Mesendoderm (in vitro differentiated cells): ENCODE measurements at regions not wholly inside any gene's neighbourhood (a gene's known extent, or its start where the extent isn't known, plus 50 kb on each side); places are given as distances from the start of the nearest gene placed in this dataset.
A peak's percentile ranks its signal among the peaks of the same experiment; 100 is the strongest.

Source experiments
- DNase-seq: peaks from one replicate; pipeline ENCODE4 v3.0.0; 2013
- H2AK5ac ChIP-seq: 2 replicates; pipeline ENCODE4 v1.6.1; 2013; ENCODE audit warnings: low read length, inconsistent platforms
- H2BK120ac ChIP-seq: 2 replicates; pipeline ENCODE4 v1.6.1; 2013; ENCODE audit warnings: low read depth, mild to moderate bottlenecking, low read length, moderate library complexity, mixed read lengths
- H2BK15ac ChIP-seq: replicated peaks from 2 replicates; pipeline ENCODE4 v1.6.1; 2013; ENCODE audit warnings: low read depth, mild to moderate bottlenecking, moderate library complexity
- H2BK5ac ChIP-seq: 2 replicates; pipeline ENCODE4 v1.6.1; 2013; ENCODE audit warnings: low read length, inconsistent platforms
- H3K18ac ChIP-seq: 2 replicates; pipeline ENCODE4 v1.6.1; 2013; ENCODE audit warnings: mild to moderate bottlenecking, low read length, mixed read lengths
- H3K23ac ChIP-seq: one replicate; pipeline ENCODE4 v1.6.1; 2013; ENCODE audit warnings: low read length
- H3K27ac ChIP-seq: 2 replicates; pipeline ENCODE4 v1.5.1; 2013; ENCODE audit warnings: low read depth, mild to moderate bottlenecking, inconsistent platforms, low read length, moderate library complexity
- H3K27me3 ChIP-seq: 2 replicates; pipeline ENCODE4 v1.6.1; 2013; ENCODE audit warnings: low read length, control low read depth, mild to moderate bottlenecking, inconsistent platforms; ENCODE audit not compliant: insufficient read depth, poor library complexity
- H3K36me3 ChIP-seq: 2 replicates; pipeline ENCODE4 v1.6.1; 2013; ENCODE audit warnings: low read length, inconsistent platforms; ENCODE audit not compliant: control insufficient read depth, insufficient read depth
- H3K4ac ChIP-seq: one replicate; pipeline ENCODE4 v1.6.1; 2013; ENCODE audit warnings: low read depth, mild to moderate bottlenecking, low read length, moderate library complexity
- H3K4me1 ChIP-seq: 2 replicates; pipeline ENCODE4 v1.6.1; 2013; ENCODE audit warnings: low read depth, low read length, inconsistent platforms; ENCODE audit not compliant: control insufficient read depth
- H3K4me2 ChIP-seq: 2 replicates; pipeline ENCODE4 v1.6.1; 2013; ENCODE audit warnings: low read length
- H3K4me3 ChIP-seq: 2 replicates; pipeline ENCODE4 v1.5.1; 2013; ENCODE audit warnings: mild to moderate bottlenecking, low read length
- H3K56ac ChIP-seq: one replicate; pipeline ENCODE4 v1.6.1; 2013; ENCODE audit warnings: low read length
- H3K79me1 ChIP-seq: 2 replicates; pipeline ENCODE4 v1.6.1; 2013; ENCODE audit warnings: low read length, inconsistent platforms
- H3K79me2 ChIP-seq: 2 replicates; pipeline ENCODE4 v1.6.1; 2013; ENCODE audit warnings: mild to moderate bottlenecking, low read length; ENCODE audit not compliant: control insufficient read depth, insufficient read depth
- H3K9ac ChIP-seq: 2 replicates; pipeline ENCODE4 v1.6.1; 2013; ENCODE audit warnings: low read length, inconsistent platforms
- H4K5ac ChIP-seq: one replicate; pipeline ENCODE4 v1.6.1; 2013; ENCODE audit warnings: low read length
- H4K8ac ChIP-seq: one replicate; pipeline ENCODE4 v1.6.1; 2013; ENCODE audit warnings: low read depth, mild to moderate bottlenecking, control low read depth, low read length, moderate library complexity
- WGBS: extraction: QIAGEN DNeasy Blood & Tissue Kit; methylation state at CpG from one replicate; pipeline ENCODE4 v1.1.7; 2013; ENCODE audit warnings: low lambda C conversion rate, missing lambda C conversion rate; ENCODE audit not compliant: insufficient coverage; ENCODE audit errors: extremely low coverage; 5-methylcytosine and 5-hydroxymethylcytosine counted together

GRCh38 chr6:122136386-122136785 lies 263.1 kb upstream of the HSF2 start:
- Histone ChIP-seq H3K23ac (no peak overlapping the region), H4K8ac (no peak overlapping the region), H4K5ac (no peak overlapping the region), H3K56ac (no peak overlapping the region), H3K4me1 (no peaks in the 10 kb centered on the region), H3K9ac (no peak overlapping the region), H3K27me3 (no peaks in the 10 kb centered on the region), H2BK5ac (no peak overlapping the region), H3K36me3 (no peaks in the 10 kb centered on the region), H3K4ac (no peak overlapping the region), H3K27ac (no peak overlapping the region), H3K18ac (peak overlapping the region; percentile 18), H3K4me2 (no peak overlapping the region), H3K79me1 (no peaks in the 10 kb centered on the region), H3K4me3 (no peak overlapping the region), H2BK120ac (no peak overlapping the region), H2AK5ac (no peak overlapping the region), H2BK15ac (no peak overlapping the region), H3K79me2 (no peaks in the 10 kb centered on the region)
- no peak for DNase-seq
- WGBS = no CpG with 5 or more reads among the region's 1 CpG

GRCh38 chr6:122140031-122140430 lies 259.4 kb upstream of the HSF2 start:
- no peak overlapping the region for H3K4me2 ChIP-seq
- H3K36me3 ChIP-seq = no peaks in the 10 kb centered on the region
- no peak overlapping the region for H2AK5ac ChIP-seq
- H2BK5ac ChIP-seq = no peak overlapping the region
- no peak overlapping the region for H3K4me3 ChIP-seq
- H3K27ac ChIP-seq = no peak overlapping the region
- no peak overlapping the region for H4K5ac ChIP-seq
- no peak for DNase-seq
- no peak overlapping the region for H4K8ac ChIP-seq
- no peaks in the 10 kb centered on the region for H3K4me1 ChIP-seq
- H3K9ac ChIP-seq = no peak overlapping the region
- no peaks in the 10 kb centered on the region for H3K79me2 ChIP-seq
- H3K4ac ChIP-seq = no peak overlapping the region
- H3K18ac ChIP-seq = no peak overlapping the region
- H2BK15ac ChIP-seq = no peak overlapping the region
- no peaks in the 10 kb centered on the region for H3K79me1 ChIP-seq
- no peak overlapping the region for H3K56ac ChIP-seq
- no peak overlapping the region for H2BK120ac ChIP-seq
- no peak overlapping the region for H3K23ac ChIP-seq
- H3K27me3 ChIP-seq = no peaks in the 10 kb centered on the region

- no peak overlapping the region for H3K9ac ChIP-seq
- no peak overlapping the region for H4K5ac ChIP-seq
- H3K4me2 ChIP-seq = no peak overlapping the region
- H2AK5ac ChIP-seq = no peak overlapping the region
- H3K4ac ChIP-seq = no peak overlapping the region
- H3K23ac ChIP-seq = no peak overlapping the region
- no peak overlapping the region for H4K8ac ChIP-seq
- no peak overlapping the region for H3K4me3 ChIP-seq
- no peak overlapping the region for H3K18ac ChIP-seq
- no peaks in the 10 kb centered on the region for H3K79me1 ChIP-seq
- no peak overlapping the region for H3K27ac ChIP-seq
- H2BK15ac ChIP-seq = no peak overlapping the region
- WGBS = no CpG with 5 or more reads among the region's 2 CpGs
- H3K79me2 ChIP-seq = no peaks in the 10 kb centered on the region
- no peak for DNase-seq
- no peak overlapping the region for H2BK120ac ChIP-seq
- H3K27me3 ChIP-seq = no peaks in the 10 kb centered on the region
- H3K56ac ChIP-seq = no peak overlapping the region
- H2BK5ac ChIP-seq = no peak overlapping the region
- H3K36me3 ChIP-seq = no peaks in the 10 kb centered on the region
- H3K4me1 ChIP-seq = no peaks in the 10 kb centered on the region
Observed at GRCh38 chr6:122141246-122141645, 258.2 kb upstream of the HSF2 start.

- H2BK120ac ChIP-seq = no peak overlapping the region
- WGBS = no CpG with 5 or more reads among the region's 3 CpGs
- no peak overlapping the region for H2AK5ac ChIP-seq
Observed at GRCh38 chr6:122143813-122144601, 255.4 kb upstream of the HSF2 start.

GRCh38 chr6:122145246-122145645 lies 254.2 kb upstream of the HSF2 start:
- Histone ChIP-seq H2BK120ac (no peak overlapping the region), H3K9ac (no peak overlapping the region), H3K27ac (no peak overlapping the region), H4K5ac (no peak overlapping the region), H3K56ac (no peak overlapping the region), H3K4me3 (no peak overlapping the region), H3K79me1 (no peaks in the 10 kb centered on the region), H3K4me2 (no peak overlapping the region), H3K27me3 (no peaks in the 10 kb centered on the region), H3K4ac (no peak overlapping the region), H2AK5ac (no peak overlapping the region), H2BK15ac (no peak overlapping the region), H4K8ac (no peak overlapping the region), H3K23ac (no peak overlapping the region), H2BK5ac (no peak overlapping the region), H3K79me2 (no peaks in the 10 kb centered on the region), H3K18ac (no peak overlapping the region), H3K4me1 (no peaks in the 10 kb centered on the region), H3K36me3 (no peaks in the 10 kb centered on the region)
- no peak for DNase-seq
- WGBS = no CpG with 5 or more reads among the region's 2 CpGs

More at GRCh38 chr6:122143813-122144601, 255.4 kb upstream of the HSF2 start:
- H2BK5ac ChIP-seq = no peak overlapping the region
- no peak overlapping the region for H3K27ac ChIP-seq
- H3K36me3 ChIP-seq = no peaks in the 10 kb centered on the region
- no peak overlapping the region for H3K4ac ChIP-seq
- no peak for DNase-seq
- H3K4me1 ChIP-seq = no peaks in the 10 kb centered on the region
- H3K9ac ChIP-seq = no peak overlapping the region
- no peak overlapping the region for H4K8ac ChIP-seq
- H3K56ac ChIP-seq = no peak overlapping the region
- no peak overlapping the region for H2BK15ac ChIP-seq
- H3K79me1 ChIP-seq = no peaks in the 10 kb centered on the region
- no peaks in the 10 kb centered on the region for H3K27me3 ChIP-seq
- H3K4me2 ChIP-seq = no peak overlapping the region
- no peak overlapping the region for H3K4me3 ChIP-seq
- no peaks in the 10 kb centered on the region for H3K79me2 ChIP-seq
- H4K5ac ChIP-seq = no peak overlapping the region
- H3K18ac ChIP-seq = no peak overlapping the region
- no peak overlapping the region for H3K23ac ChIP-seq

GRCh38 chr6:122145741-122146240 lies 253.7 kb upstream of the HSF2 start:
- Histone ChIP-seq H3K79me1 (no peaks in the 10 kb centered on the region), H4K5ac (no peak overlapping the region), H2BK5ac (no peak overlapping the region), H3K56ac (no peak overlapping the region), H3K79me2 (no peaks in the 10 kb centered on the region), H3K36me3 (no peaks in the 10 kb centered on the region), H2BK120ac (no peak overlapping the region), H3K4me1 (no peaks in the 10 kb centered on the region), H3K4ac (no peak overlapping the region), H3K4me3 (no peak overlapping the region), H3K27me3 (no peaks in the 10 kb centered on the region), H2BK15ac (no peak overlapping the region), H3K9ac (no peak overlapping the region), H2AK5ac (no peak overlapping the region), H3K23ac (no peak overlapping the region), H4K8ac (no peak overlapping the region), H3K4me2 (no peak overlapping the region), H3K27ac (no peak overlapping the region), H3K18ac (no peak overlapping the region)
- WGBS = no CpG with 5 or more reads among the region's 2 CpGs
- no peak for DNase-seq
